ENCODE measurements at regions not wholly inside any gene's neighbourhood (a gene's known extent, or its start where the extent isn't known, plus 50 kb on each side); places are given as distances from the start of the nearest gene placed in this dataset.

GRCh38 chr4:133641191-133641590 is 492.1 kb downstream of the PCDH10 start:
- no peak overlapping the region for H3K27ac Mint-ChIP-seq
- no peaks in the 10 kb centered on the region for H3K36me3 Mint-ChIP-seq
- no peak for DNase-seq (ENCODE audit: low spot score in 2 of 2)
- H3K4me1 Mint-ChIP-seq, result no peaks in the 10 kb centered on the region
- no peak overlapping the region for H3K4me3 Mint-ChIP-seq
- no peak for ATAC-seq
- peaks cover 15% of the 10 kb centered on the region for H3K9me3 Mint-ChIP-seq

GRCh38 chr4:133638751-133639150 is 489.7 kb downstream of the PCDH10 start:
- H3K4me1 Mint-ChIP-seq, result no peaks in the 10 kb centered on the region
- H3K27ac Mint-ChIP-seq, result no peak overlapping the region
- H3K4me3 Mint-ChIP-seq, result no peak overlapping the region
- no peak for DNase-seq (ENCODE audit: low spot score in 2 of 2)
- no peak for ATAC-seq
- H3K9me3 Mint-ChIP-seq, result peaks cover 16% of the 10 kb centered on the region
- no peaks in the 10 kb centered on the region for H3K36me3 Mint-ChIP-seq

DNA sequence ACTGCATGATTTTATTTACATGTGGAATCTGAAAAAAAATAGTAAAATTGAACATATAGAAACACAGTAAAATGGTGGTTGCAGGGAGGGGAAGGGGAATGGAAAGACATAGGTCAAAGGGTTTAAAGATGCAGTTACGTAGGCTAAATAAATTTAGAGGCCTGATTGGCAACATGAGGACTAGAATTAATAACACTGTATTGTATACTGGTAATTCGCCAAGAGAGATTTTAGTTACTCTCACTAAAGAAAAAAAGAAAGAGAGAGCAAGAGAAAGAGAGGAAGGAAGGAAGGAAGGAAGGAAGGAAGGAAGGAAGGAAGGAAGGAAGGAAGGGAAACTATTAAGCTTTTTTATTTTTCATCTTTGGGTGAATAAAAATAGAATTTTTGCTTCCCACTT is 488.1 kb downstream of the PCDH10 start:
- peaks cover 16% of the 10 kb centered on the region for H3K9me3 Mint-ChIP-seq
- no peaks in the 10 kb centered on the region for H3K4me1 Mint-ChIP-seq
- no peak overlapping the region for H3K27ac Mint-ChIP-seq

GRCh38 chr4:133624744-133625143 is 475.6 kb downstream of the PCDH10 start:
- ATAC-seq (no peak), DNase-seq (ENCODE audit: low spot score in 2 of 2) (no peak)
- Mint-ChIP-seq H3K36me3 (no peaks in the 10 kb centered on the region), H3K4me3 (no peak overlapping the region), H3K27ac (no peak overlapping the region), H3K9me3 (peaks cover 19% of the 10 kb centered on the region), H3K4me1 (no peaks in the 10 kb centered on the region)

More for the DNA sequence above, 488.1 kb downstream of the PCDH10 start:
- H3K4me3 Mint-ChIP-seq, result no peak overlapping the region
- DNase-seq (ENCODE audit: low spot score in 2 of 2) (no peak), ATAC-seq (no peak)
- no peaks in the 10 kb centered on the region for H3K36me3 Mint-ChIP-seq

GRCh38 chr4:133623847-133624246 is 474.8 kb downstream of the PCDH10 start:
- no peak overlapping the region for H3K4me3 Mint-ChIP-seq
- H3K36me3 Mint-ChIP-seq, result no peaks in the 10 kb centered on the region
- H3K4me1 Mint-ChIP-seq, result no peaks in the 10 kb centered on the region
- DNase-seq (ENCODE audit: low spot score in 2 of 2) (no peak), ATAC-seq (no peak)
- peaks cover 12% of the 10 kb centered on the region for H3K9me3 Mint-ChIP-seq
- no peak overlapping the region for H3K27ac Mint-ChIP-seq

DNA sequence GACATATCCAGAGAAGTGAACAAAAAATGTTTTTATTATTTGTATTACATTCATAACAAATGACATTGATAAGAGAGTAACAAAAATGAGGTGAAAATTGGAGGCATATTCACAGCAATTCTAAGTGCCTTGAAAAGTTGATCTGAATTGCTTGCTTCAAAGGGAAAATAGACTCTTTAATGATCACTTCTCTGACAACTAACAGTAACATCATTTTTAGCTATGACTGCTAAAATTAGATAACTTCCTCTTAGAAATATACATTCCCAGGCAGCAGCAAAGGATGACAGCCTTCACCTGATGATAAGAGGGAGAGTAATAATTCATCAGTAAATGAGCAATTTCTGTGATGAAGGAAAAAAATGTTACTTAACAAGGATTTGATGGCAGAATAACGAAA is 472.5 kb downstream of the PCDH10 start:
- ATAC-seq (no peak), DNase-seq (ENCODE audit: low spot score in 2 of 2) (no peak)
- Mint-ChIP-seq H3K9me3 (peaks cover 13% of the 10 kb centered on the region), H3K36me3 (no peaks in the 10 kb centered on the region), H3K27ac (no peak overlapping the region), H3K4me1 (no peaks in the 10 kb centered on the region), H3K4me3 (no peak overlapping the region)

DNA sequence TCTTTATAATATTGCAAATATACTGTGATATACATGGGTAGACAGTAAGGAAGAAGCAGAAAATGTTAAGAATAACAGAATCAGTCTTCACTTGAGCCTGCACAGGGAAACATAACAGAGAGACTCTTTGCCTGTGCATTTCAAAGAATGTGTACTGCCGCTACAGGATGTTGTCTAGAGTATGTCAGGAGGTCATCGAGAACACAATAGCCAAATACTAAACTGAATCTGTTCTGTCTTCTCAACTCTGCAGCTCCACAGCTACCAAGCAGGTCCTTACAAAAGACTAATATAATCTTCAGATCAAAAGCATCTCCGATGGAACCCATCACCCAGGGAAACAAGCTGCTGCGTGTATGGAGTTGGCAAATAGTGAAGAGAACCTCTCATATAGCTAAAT is 471.5 kb downstream of the PCDH10 start:
- DNase-seq (ENCODE audit: low spot score in 2 of 2) (no peak), ATAC-seq (no peak)
- no peaks in the 10 kb centered on the region for H3K4me1 Mint-ChIP-seq
- H3K27ac Mint-ChIP-seq, result no peak overlapping the region
- no peak overlapping the region for H3K4me3 Mint-ChIP-seq
- peaks cover 15% of the 10 kb centered on the region for H3K9me3 Mint-ChIP-seq
- H3K36me3 Mint-ChIP-seq, result no peaks in the 10 kb centered on the region

- ATAC-seq (no peak), DNase-seq (ENCODE audit: low spot score in 2 of 2) (no peak)
- Mint-ChIP-seq H3K9me3 (peaks cover 18% of the 10 kb centered on the region), H3K36me3 (no peaks in the 10 kb centered on the region), H3K27ac (no peak overlapping the region), H3K4me1 (no peaks in the 10 kb centered on the region), H3K4me3 (no peak overlapping the region)
Measured at GRCh38 chr4:133618963-133619362, 469.9 kb downstream of the PCDH10 start.

GRCh38 chr4:133600008-133600407 is 450.9 kb downstream of the PCDH10 start:
- DNase-seq (ENCODE audit: low spot score in 2 of 2), result no peak
- H3K9me3 Mint-ChIP-seq, result peaks cover 7% of the 10 kb centered on the region
- H3K36me3 Mint-ChIP-seq, result no peaks in the 10 kb centered on the region
- H3K4me1 Mint-ChIP-seq, result no peaks in the 10 kb centered on the region
- no peak overlapping the region for H3K4me3 Mint-ChIP-seq
- no peak for ATAC-seq
- H3K27ac Mint-ChIP-seq, result no peak overlapping the region

GRCh38 chr4:133598779-133599178 is 449.7 kb downstream of the PCDH10 start:
- peaks cover 3% of the 10 kb centered on the region for H3K9me3 Mint-ChIP-seq
- H3K4me1 Mint-ChIP-seq, result no peaks in the 10 kb centered on the region
- ATAC-seq (no peak), DNase-seq (ENCODE audit: low spot score in 2 of 2) (no peak)
- H3K4me3 Mint-ChIP-seq, result no peak overlapping the region
- H3K36me3 Mint-ChIP-seq, result no peaks in the 10 kb centered on the region
- no peak overlapping the region for H3K27ac Mint-ChIP-seq

GRCh38 chr4:133597251-133597650 is 448.2 kb downstream of the PCDH10 start:
- no peak overlapping the region for H3K4me3 Mint-ChIP-seq
- H3K9me3 Mint-ChIP-seq, result no peaks in the 10 kb centered on the region
- ATAC-seq (no peak), DNase-seq (ENCODE audit: low spot score in 2 of 2) (no peak)
- H3K4me1 Mint-ChIP-seq, result no peaks in the 10 kb centered on the region
- H3K27ac Mint-ChIP-seq, result no peak overlapping the region
- no peaks in the 10 kb centered on the region for H3K36me3 Mint-ChIP-seq

GRCh38 chr4:133596459-133596858 is 447.4 kb downstream of the PCDH10 start:
- Mint-ChIP-seq H3K36me3 (no peaks in the 10 kb centered on the region), H3K27ac (no peak overlapping the region), H3K4me3 (no peak overlapping the region), H3K4me1 (no peaks in the 10 kb centered on the region), H3K9me3 (peaks cover 2% of the 10 kb centered on the region)
- ATAC-seq (no peak), DNase-seq (ENCODE audit: low spot score in 2 of 2) (no peak)

DNA sequence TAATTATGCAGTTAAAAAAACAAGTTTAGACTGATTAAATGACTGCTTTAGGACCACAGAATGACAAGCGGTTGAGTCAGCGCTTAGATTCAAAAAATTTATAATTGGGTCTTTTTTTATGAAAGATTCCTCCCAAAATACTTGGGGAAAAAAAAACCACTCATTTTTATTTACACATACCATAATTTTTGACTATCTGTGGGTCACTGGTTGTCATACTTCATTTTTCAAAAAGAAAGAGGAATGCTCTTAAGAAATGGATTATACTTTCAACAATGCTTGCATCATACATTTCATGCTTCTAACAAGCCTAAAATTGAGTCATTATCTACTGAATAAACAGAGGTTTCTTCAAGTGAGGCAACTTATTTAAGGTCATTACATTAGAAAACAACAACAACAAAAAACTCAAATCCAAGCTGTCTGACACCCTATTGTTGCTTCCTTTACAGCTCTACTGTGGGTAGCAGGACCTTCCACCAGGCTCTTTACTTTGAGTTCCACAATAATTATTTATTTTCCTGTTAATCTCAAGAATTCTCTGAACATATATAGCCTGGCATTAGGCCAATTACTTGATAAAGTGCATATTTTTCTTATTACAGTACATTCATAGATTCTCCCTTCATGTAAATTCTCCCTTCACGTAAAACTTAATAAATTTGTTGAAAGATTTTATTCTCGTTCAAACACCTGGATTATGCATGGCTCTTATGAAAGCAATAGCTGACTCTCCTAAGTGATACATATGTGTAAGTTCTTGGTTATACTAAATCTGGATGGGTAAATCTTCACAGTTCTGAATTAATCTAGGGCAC is 445.5 kb downstream of the PCDH10 start:
- H3K9me3 Mint-ChIP-seq, result peaks cover 2% of the 10 kb centered on the region
- no peaks in the 10 kb centered on the region for H3K36me3 Mint-ChIP-seq
- H3K4me3 Mint-ChIP-seq, result no peak overlapping the region
- H3K4me1 Mint-ChIP-seq, result no peaks in the 10 kb centered on the region
- H3K27ac Mint-ChIP-seq, result no peak overlapping the region
- DNase-seq (ENCODE audit: low spot score in 2 of 2), result no peak
- no peak for ATAC-seq

DNA sequence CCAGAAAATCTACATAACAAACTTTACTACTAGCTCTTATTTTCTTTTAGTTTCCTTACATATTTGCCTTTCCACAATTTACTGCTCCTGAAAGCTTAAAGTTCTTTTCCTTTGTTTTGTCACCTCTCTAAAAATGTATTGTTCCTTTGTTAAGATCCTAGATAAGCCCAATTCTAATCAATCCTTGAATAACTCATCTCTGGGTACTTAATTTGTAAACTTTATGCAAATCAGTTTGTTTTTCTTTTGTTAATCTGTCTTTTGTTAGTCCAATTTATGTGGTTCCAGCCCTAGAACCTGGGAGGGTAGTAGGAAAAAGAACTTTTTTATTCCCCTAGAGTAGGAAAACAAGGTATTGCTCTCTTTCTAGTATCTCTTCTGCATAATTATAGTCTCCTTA is 444.7 kb downstream of the PCDH10 start:
- H3K27ac Mint-ChIP-seq, result no peak overlapping the region
- H3K4me3 Mint-ChIP-seq, result no peak overlapping the region
- no peak for DNase-seq (ENCODE audit: low spot score in 2 of 2)
- H3K36me3 Mint-ChIP-seq, result no peaks in the 10 kb centered on the region
- no peak for ATAC-seq
- H3K9me3 Mint-ChIP-seq, result peaks cover 2% of the 10 kb centered on the region
- no peaks in the 10 kb centered on the region for H3K4me1 Mint-ChIP-seq

GRCh38 chr4:133592591-133592990 is 443.5 kb downstream of the PCDH10 start:
- ATAC-seq (no peak), DNase-seq (ENCODE audit: low spot score in 2 of 2) (no peak)
- H3K4me3 Mint-ChIP-seq, result no peak overlapping the region
- peaks cover 2% of the 10 kb centered on the region for H3K9me3 Mint-ChIP-seq
- H3K27ac Mint-ChIP-seq, result no peak overlapping the region
- no peaks in the 10 kb centered on the region for H3K36me3 Mint-ChIP-seq
- H3K4me1 Mint-ChIP-seq, result no peaks in the 10 kb centered on the region

GRCh38 chr4:133592106-133592505 is 443.0 kb downstream of the PCDH10 start:
- DNase-seq (ENCODE audit: low spot score in 2 of 2) (no peak), ATAC-seq (no peak)
- Mint-ChIP-seq H3K4me1 (no peaks in the 10 kb centered on the region), H3K36me3 (no peaks in the 10 kb centered on the region), H3K4me3 (no peak overlapping the region), H3K27ac (no peak overlapping the region), H3K9me3 (peaks cover 2% of the 10 kb centered on the region)

All from stimulated activated effector memory CD8-positive, alpha-beta T cell treated with anti-CD3 and anti-CD28 coated beads, Interleukin-12 subunit alpha, Interleukin-12 subunit beta, amount 100 ng/mL, for 72 hours (primary cell).